ENCODE measurements at regions not wholly inside any gene's neighbourhood (a gene's known extent, or its start where the extent isn't known, plus 50 kb on each side); places are given as distances from the start of the nearest gene placed in this dataset.

DNA sequence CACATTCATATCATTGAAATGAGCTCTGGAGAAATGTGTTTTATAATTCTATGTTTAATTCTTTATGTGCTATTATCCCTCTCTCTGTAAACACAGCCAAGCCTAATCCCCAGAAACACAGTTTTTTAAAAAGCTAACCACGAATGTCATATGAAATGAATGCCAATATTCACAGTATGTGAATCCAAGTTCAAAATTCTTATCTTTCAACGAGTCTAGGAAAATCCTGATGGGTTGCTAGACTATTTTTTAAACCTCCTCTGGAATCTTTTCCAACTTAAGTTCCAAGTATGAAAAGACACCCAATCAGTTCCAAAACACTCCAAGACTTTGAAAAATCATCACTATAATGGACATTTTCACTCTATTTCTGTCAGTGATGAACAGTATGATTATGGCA is 689.3 kb downstream of the HACE1 start:
- no peaks in the 10 kb centered on the region for H3K36me3 ChIP-seq (ENCODE audit: low read length)
- H3K4me3 ChIP-seq (ENCODE audit: insufficient read depth, low read length, poor library complexity, severe bottlenecking): no peak overlapping the region
- no peaks in the 10 kb centered on the region for H3K27me3 ChIP-seq (ENCODE audit: low read length)
- H3K9ac ChIP-seq (ENCODE audit: low read length): no peak overlapping the region
- no peaks in the 10 kb centered on the region for H4K20me1 ChIP-seq (ENCODE audit: low read depth, low read length)
- H3K9me2 ChIP-seq (replicated peaks; ENCODE audit: insufficient read depth, low read length): no peaks in the 10 kb centered on the region
- H3K9me3 ChIP-seq (ENCODE audit: insufficient read depth, low read length): no peaks in the 10 kb centered on the region
- no peaks in the 10 kb centered on the region for H3K79me2 ChIP-seq (ENCODE audit: insufficient read depth, low read length)
- TF ChIP-seq EZH2phosphoT487 (conservative IDR thresholded peaks at IDR 0.05; ENCODE audit: low read length): no peak
- TF ChIP-seq, protein P1, sequence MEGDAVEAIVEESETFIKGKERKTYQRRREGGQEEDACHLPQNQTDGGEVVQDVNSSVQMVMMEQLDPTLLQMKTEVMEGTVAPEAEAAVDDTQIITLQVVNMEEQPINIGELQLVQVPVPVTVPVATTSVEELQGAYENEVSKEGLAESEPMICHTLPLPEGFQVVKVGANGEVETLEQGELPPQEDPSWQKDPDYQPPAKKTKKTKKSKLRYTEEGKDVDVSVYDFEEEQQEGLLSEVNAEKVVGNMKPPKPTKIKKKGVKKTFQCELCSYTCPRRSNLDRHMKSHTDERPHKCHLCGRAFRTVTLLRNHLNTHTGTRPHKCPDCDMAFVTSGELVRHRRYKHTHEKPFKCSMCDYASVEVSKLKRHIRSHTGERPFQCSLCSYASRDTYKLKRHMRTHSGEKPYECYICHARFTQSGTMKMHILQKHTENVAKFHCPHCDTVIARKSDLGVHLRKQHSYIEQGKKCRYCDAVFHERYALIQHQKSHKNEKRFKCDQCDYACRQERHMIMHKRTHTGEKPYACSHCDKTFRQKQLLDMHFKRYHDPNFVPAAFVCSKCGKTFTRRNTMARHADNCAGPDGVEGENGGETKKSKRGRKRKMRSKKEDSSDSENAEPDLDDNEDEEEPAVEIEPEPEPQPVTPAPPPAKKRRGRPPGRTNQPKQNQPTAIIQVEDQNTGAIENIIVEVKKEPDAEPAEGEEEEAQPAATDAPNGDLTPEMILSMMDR (IDR thresholded peaks at IDR 0.05; ENCODE audit: insufficient read depth, low read length, poor library complexity, severe bottlenecking): no peak
- H3F3A ChIP-seq (ENCODE audit: insufficient read depth): no peaks in the 10 kb centered on the region
- H3K27ac ChIP-seq (ENCODE audit: low read depth, low read length): no peak overlapping the region
- H2AFZ ChIP-seq (ENCODE audit: low read depth, low read length, severe bottlenecking): no peak overlapping the region
- H3K4me2 ChIP-seq (ENCODE audit: low read depth, low read length, poor library complexity, severe bottlenecking): no peak overlapping the region

DNA sequence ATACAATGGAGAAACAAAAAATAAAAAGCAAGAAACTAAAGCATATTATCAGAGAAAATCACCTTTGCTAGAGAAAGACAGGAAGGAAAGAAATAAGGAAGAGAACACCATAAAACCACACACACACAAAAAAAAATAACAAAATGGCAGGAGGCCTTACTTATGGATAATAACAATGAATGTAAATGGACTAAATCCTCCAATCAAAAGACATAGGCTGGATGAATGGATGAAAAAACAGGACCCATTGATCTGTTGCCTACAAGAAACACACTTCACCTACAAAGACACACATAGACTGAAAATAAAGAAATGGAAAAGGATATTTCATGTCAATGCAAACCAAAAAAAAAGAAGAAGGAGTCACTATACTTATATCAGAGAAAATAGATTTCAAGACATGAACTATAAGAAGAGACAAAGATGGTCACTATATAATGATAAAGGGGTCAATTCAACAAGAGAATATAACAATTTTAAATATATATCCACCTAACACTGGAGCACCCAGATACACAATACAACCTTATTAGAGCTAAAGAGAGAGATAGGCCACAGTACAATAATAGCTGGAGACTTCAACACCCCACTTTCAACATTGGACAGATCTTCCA is 693.6 kb downstream of the HACE1 start:
- Histone ChIP-seq H3K4me2 (ENCODE audit: low read depth, low read length, poor library complexity, severe bottlenecking) (no peak overlapping the region), H3K9ac (ENCODE audit: low read length) (no peak overlapping the region), H3F3A (ENCODE audit: insufficient read depth) (no peaks in the 10 kb centered on the region), H3K9me2 (replicated peaks; ENCODE audit: insufficient read depth, low read length) (no peaks in the 10 kb centered on the region), H3K36me3 (ENCODE audit: low read length) (no peaks in the 10 kb centered on the region), H3K27me3 (ENCODE audit: low read length) (no peaks in the 10 kb centered on the region), H3K9me3 (ENCODE audit: insufficient read depth, low read length) (no peaks in the 10 kb centered on the region), H4K20me1 (ENCODE audit: low read depth, low read length) (no peaks in the 10 kb centered on the region), H2AFZ (ENCODE audit: low read depth, low read length, severe bottlenecking) (no peak overlapping the region), H3K4me3 (ENCODE audit: insufficient read depth, low read length, poor library complexity, severe bottlenecking) (no peak overlapping the region), H3K27ac (ENCODE audit: low read depth, low read length) (no peak overlapping the region), H3K79me2 (ENCODE audit: insufficient read depth, low read length) (no peaks in the 10 kb centered on the region)
- TF ChIP-seq, protein P1 (IDR thresholded peaks at IDR 0.05; ENCODE audit: insufficient read depth, low read length, poor library complexity, severe bottlenecking): no peak
- TF ChIP-seq EZH2phosphoT487 (conservative IDR thresholded peaks at IDR 0.05; ENCODE audit: low read length): no peak

DNA sequence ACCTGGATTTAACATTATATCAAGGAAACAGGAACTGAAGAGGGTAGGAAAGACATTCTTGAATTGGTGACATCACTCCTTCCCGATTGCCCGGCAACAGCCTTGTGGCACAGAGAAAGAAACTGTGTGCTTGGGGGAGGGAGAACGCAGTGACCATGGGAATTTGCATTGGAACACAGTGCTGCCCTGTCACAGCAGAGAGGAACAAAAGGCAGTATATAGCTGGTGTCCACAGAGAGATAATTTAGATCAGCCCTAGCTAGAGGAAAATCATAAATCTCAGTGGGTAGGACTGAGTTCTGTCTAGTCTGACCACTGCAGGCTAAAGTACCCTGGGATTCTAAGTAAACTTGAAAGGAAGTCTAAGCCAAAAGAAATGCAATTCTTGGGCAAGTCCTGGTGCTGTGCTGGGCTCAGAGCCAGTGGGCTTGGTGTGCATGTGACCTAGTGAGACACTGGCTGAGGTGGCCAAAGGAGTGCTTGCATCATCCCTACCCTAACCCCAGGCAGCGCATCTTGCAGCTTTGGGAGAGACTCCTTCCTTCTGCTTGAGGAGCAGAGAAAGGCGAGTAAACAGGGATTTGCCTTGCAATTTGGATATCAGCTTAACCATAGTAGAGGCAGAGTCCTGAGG is 697.6 kb downstream of the HACE1 start:
- no peak overlapping the region for H3K27ac ChIP-seq (ENCODE audit: low read depth, low read length)
- no peak overlapping the region for H3K4me3 ChIP-seq (ENCODE audit: insufficient read depth, low read length, poor library complexity, severe bottlenecking)
- no peaks in the 10 kb centered on the region for H3K79me2 ChIP-seq (ENCODE audit: insufficient read depth, low read length)
- H3K9ac ChIP-seq (ENCODE audit: low read length): no peak overlapping the region
- no peaks in the 10 kb centered on the region for H3K36me3 ChIP-seq (ENCODE audit: low read length)
- H3K9me2 ChIP-seq (replicated peaks; ENCODE audit: insufficient read depth, low read length): no peaks in the 10 kb centered on the region
- no peak overlapping the region for H3K4me2 ChIP-seq (ENCODE audit: low read depth, low read length, poor library complexity, severe bottlenecking)
- H2AFZ ChIP-seq (ENCODE audit: low read depth, low read length, severe bottlenecking): no peak overlapping the region
- H3K9me3 ChIP-seq (ENCODE audit: insufficient read depth, low read length): no peaks in the 10 kb centered on the region
- H3K27me3 ChIP-seq (ENCODE audit: low read length): no peaks in the 10 kb centered on the region
- TF ChIP-seq, protein P1 (IDR thresholded peaks at IDR 0.05; ENCODE audit: insufficient read depth, low read length, poor library complexity, severe bottlenecking): no peak
- no peak for TF ChIP-seq EZH2phosphoT487 (conservative IDR thresholded peaks at IDR 0.05; ENCODE audit: low read length)
- H4K20me1 ChIP-seq (ENCODE audit: low read depth, low read length): no peaks in the 10 kb centered on the region
- H3F3A ChIP-seq (ENCODE audit: insufficient read depth): no peaks in the 10 kb centered on the region
